HEK293 (cell line): ENCODE measurements at regions not wholly inside any gene's neighbourhood (a gene's known extent, or its start where the extent isn't known, plus 50 kb on each side); places are given as distances from the start of the nearest gene placed in this dataset.

Experiments
- CTCF ChIP-seq: fragments of 450-650 bp; formaldehyde crosslinking; IDR thresholded peaks from 2 replicates; pipeline ENCODE4 v1.5.1; 2016; ENCODE audit warnings: missing biosample characterization, missing genetic modification characterization
- ZBTB1 ChIP-seq: fragments of 450-650 bp; formaldehyde crosslinking; IDR thresholded peaks from 2 replicates; pipeline ENCODE4 v1.5.1; 2016; ENCODE audit warnings: missing biosample characterization, missing genetic modification characterization
- ZBTB7A ChIP-seq: fragments of 450-650 bp; formaldehyde crosslinking; IDR thresholded peaks from 2 replicates; pipeline ENCODE4 v1.5.1; 2016; ENCODE audit warnings: low read depth, missing biosample characterization, missing genetic modification characterization
- ZNF184 ChIP-seq: fragments of 450-650 bp; IDR thresholded peaks from 2 replicates; pipeline ENCODE4 v1.5.1; 2018; ENCODE audit warnings: missing biosample characterization, mild to moderate bottlenecking, missing genetic modification characterization
- ZNF433 ChIP-seq: fragments of 450-650 bp; formaldehyde crosslinking; IDR thresholded peaks from 2 replicates; pipeline ENCODE4 v1.5.1; 2016; ENCODE audit warnings: missing biosample characterization, missing genetic modification characterization, low read depth
- ZNF654 ChIP-seq: fragments of 450-650 bp; formaldehyde crosslinking; IDR thresholded peaks from 2 replicates; pipeline ENCODE4 v1.5.1; 2016; ENCODE audit warnings: low read depth, missing biosample characterization, missing genetic modification characterization
- ZNF704 ChIP-seq: fragments of 450-650 bp; formaldehyde crosslinking; IDR thresholded peaks from 2 replicates; pipeline ENCODE4 v1.5.1; 2016; ENCODE audit warnings: missing biosample characterization, missing genetic modification characterization

- TF ChIP-seq ZNF433 (tag by site-specific recombination) (no peak), ZBTB1 (tag by site-specific recombination) (no peak), ZNF704 (no peak), CTCF (no peak), ZBTB7A (tag by site-specific recombination) (no peak), ZNF654 (no peak), ZNF184 (no peak)
Observed at GRCh38 chr13:72186730-72187422, 319.9 kb upstream of the DACH1 start.
